ENCODE measurements at regions not wholly inside any gene's neighbourhood (a gene's known extent, or its start where the extent isn't known, plus 50 kb on each side); places are given as distances from the start of the nearest gene placed in this dataset.

- Histone ChIP-seq H3K27me3 (no peaks in the 10 kb centered on the region), H3K9me3 (ENCODE audit: low read depth) (no peaks in the 10 kb centered on the region), H3K36me3 (no peaks in the 10 kb centered on the region), H2AFZ (replicated peaks) (no peak overlapping the region), H3K27ac (no peak overlapping the region), H3K9ac (no peak overlapping the region), H3K4me2 (no peak overlapping the region), H4K20me1 (ENCODE audit: low read depth) (no peaks in the 10 kb centered on the region), H3K79me2 (ENCODE audit: low read depth) (no peaks in the 10 kb centered on the region), H3F3A (ENCODE audit: low read depth) (no peaks in the 10 kb centered on the region), H3K4me3 (no peak overlapping the region), H3K4me1 (no peaks in the 10 kb centered on the region)
- no peak overlapping the region for H3K4me3 Mint-ChIP-seq
- no peaks in the 10 kb centered on the region for H3K4me1 Mint-ChIP-seq
- TF ChIP-seq EZH2phosphoT487 (IDR thresholded peaks at IDR 0.05) (no peak), EZH2 (IDR thresholded peaks at IDR 0.05) (no peak), CTCF (IDR thresholded peaks at IDR 0.05) (no peak)
- no peaks in the 10 kb centered on the region for H3K27me3 Mint-ChIP-seq (ENCODE audit: insufficient read depth, low read depth)
- H3K27ac Mint-ChIP-seq = no peak overlapping the region
- no peak for DNase-seq (ENCODE audit: low spot score)
- H3K9me3 Mint-ChIP-seq = peaks cover 4% of the 10 kb centered on the region
- H3K36me3 Mint-ChIP-seq = no peaks in the 10 kb centered on the region
Measured at GRCh38 chr2:225274751-225275150, 124.8 kb upstream of the NYAP2 start.

GRCh38 chr2:225272173-225272572, 127.3 kb upstream of the NYAP2 start:
- H3K4me3 ChIP-seq = no peak overlapping the region
- no peaks in the 10 kb centered on the region for H3F3A ChIP-seq (ENCODE audit: low read depth)
- H3K27ac ChIP-seq = no peak overlapping the region
- no peaks in the 10 kb centered on the region for H3K36me3 ChIP-seq
- H3K4me1 ChIP-seq = no peaks in the 10 kb centered on the region
- Mint-ChIP-seq H3K27ac (no peak overlapping the region), H3K27me3 (ENCODE audit: insufficient read depth, low read depth) (no peaks in the 10 kb centered on the region), H3K4me1 (no peaks in the 10 kb centered on the region), H3K36me3 (no peaks in the 10 kb centered on the region), H3K9me3 (peaks cover under 1% of the 10 kb centered on the region), H3K4me3 (no peak overlapping the region)
- H3K27me3 ChIP-seq = no peaks in the 10 kb centered on the region
- H3K9me3 ChIP-seq (ENCODE audit: low read depth) = no peaks in the 10 kb centered on the region
- H4K20me1 ChIP-seq (ENCODE audit: low read depth) = no peaks in the 10 kb centered on the region
- no peak for DNase-seq (ENCODE audit: low spot score)
- no peak overlapping the region for H3K4me2 ChIP-seq
- TF ChIP-seq EZH2 (IDR thresholded peaks at IDR 0.05) = no peak
- no peak for TF ChIP-seq EZH2phosphoT487 (IDR thresholded peaks at IDR 0.05)
- TF ChIP-seq CTCF (IDR thresholded peaks at IDR 0.05) = no peak
- H2AFZ ChIP-seq (replicated peaks) = no peak overlapping the region
- no peaks in the 10 kb centered on the region for H3K79me2 ChIP-seq (ENCODE audit: low read depth)
- H3K9ac ChIP-seq = no peak overlapping the region

- Mint-ChIP-seq H3K9me3 (no peaks in the 10 kb centered on the region), H3K4me1 (no peaks in the 10 kb centered on the region), H3K27me3 (ENCODE audit: insufficient read depth, low read depth) (no peaks in the 10 kb centered on the region), H3K36me3 (no peaks in the 10 kb centered on the region), H3K4me3 (no peak overlapping the region), H3K27ac (no peak overlapping the region)
- Histone ChIP-seq H2AFZ (replicated peaks) (no peak overlapping the region), H3K4me1 (no peaks in the 10 kb centered on the region), H3F3A (ENCODE audit: low read depth) (no peaks in the 10 kb centered on the region), H3K79me2 (ENCODE audit: low read depth) (no peaks in the 10 kb centered on the region), H3K27me3 (no peaks in the 10 kb centered on the region), H3K9ac (no peak overlapping the region), H3K4me2 (no peak overlapping the region), H3K36me3 (no peaks in the 10 kb centered on the region), H3K4me3 (no peak overlapping the region), H4K20me1 (ENCODE audit: low read depth) (no peaks in the 10 kb centered on the region), H3K27ac (no peak overlapping the region), H3K9me3 (ENCODE audit: low read depth) (no peaks in the 10 kb centered on the region)
- no peak for DNase-seq (ENCODE audit: low spot score)
- TF ChIP-seq EZH2 (IDR thresholded peaks at IDR 0.05) (no peak), EZH2phosphoT487 (IDR thresholded peaks at IDR 0.05) (no peak), CTCF (IDR thresholded peaks at IDR 0.05) (no peak)
Measured at GRCh38 chr2:225270861-225271260, 128.6 kb upstream of the NYAP2 start.

- H3F3A ChIP-seq (ENCODE audit: low read depth) = no peaks in the 10 kb centered on the region
Measured at GRCh38 chr2:225270053-225270452, 129.5 kb upstream of the NYAP2 start.

More at GRCh38 chr2:225270053-225270452, 129.5 kb upstream of the NYAP2 start:
- Mint-ChIP-seq H3K27ac (no peak overlapping the region), H3K36me3 (no peaks in the 10 kb centered on the region), H3K9me3 (no peaks in the 10 kb centered on the region), H3K4me1 (no peaks in the 10 kb centered on the region), H3K27me3 (ENCODE audit: insufficient read depth, low read depth) (no peaks in the 10 kb centered on the region), H3K4me3 (no peak overlapping the region)
- no peaks in the 10 kb centered on the region for H3K4me1 ChIP-seq
- H3K27ac ChIP-seq = no peak overlapping the region
- TF ChIP-seq EZH2 (IDR thresholded peaks at IDR 0.05) (no peak), EZH2phosphoT487 (IDR thresholded peaks at IDR 0.05) (no peak), CTCF (IDR thresholded peaks at IDR 0.05) (no peak)
- no peaks in the 10 kb centered on the region for H3K36me3 ChIP-seq
- H3K79me2 ChIP-seq (ENCODE audit: low read depth) = no peaks in the 10 kb centered on the region
- no peak overlapping the region for H3K4me3 ChIP-seq
- no peak overlapping the region for H3K9ac ChIP-seq
- H3K27me3 ChIP-seq = no peaks in the 10 kb centered on the region
- DNase-seq (ENCODE audit: low spot score) = no peak
- H3K9me3 ChIP-seq (ENCODE audit: low read depth) = no peaks in the 10 kb centered on the region
- no peaks in the 10 kb centered on the region for H4K20me1 ChIP-seq (ENCODE audit: low read depth)
- H3K4me2 ChIP-seq = no peak overlapping the region
- H2AFZ ChIP-seq (replicated peaks) = no peak overlapping the region
